Activated naive CD4-positive, alpha-beta T cell treated with anti-CD3 and anti-CD28 coated beads, Interleukin-2, amount 50 U/mL, for 24 hours (primary cell): ENCODE measurements at regions not wholly inside any gene's neighbourhood (a gene's known extent, or its start where the extent isn't known, plus 50 kb on each side); places are given as distances from the start of the nearest gene placed in this dataset.
A peak's percentile ranks its signal among the peaks of the same experiment; 100 is the strongest.
"Not testable (repeated sequence)": the region's sequence is repeated elsewhere in the genome, so short reads cannot be mapped to it uniquely, and the experiment has no call there.

ENCODE experiments used
- H3K27ac Mint-ChIP-seq: one replicate; pipeline ENCODE4 v1.8.0; 2021; ENCODE audit warnings: mild to moderate bottlenecking, mixed read lengths
- H3K27me3 Mint-ChIP-seq: one replicate; pipeline ENCODE4 v1.8.0; 2021; ENCODE audit warnings: mixed read lengths
- H3K36me3 Mint-ChIP-seq: one replicate; pipeline ENCODE4 v1.8.0; 2021; ENCODE audit warnings: mixed read lengths
- H3K4me1 Mint-ChIP-seq: one replicate; pipeline ENCODE4 v1.8.0; 2021; ENCODE audit warnings: mixed read lengths
- H3K4me3 Mint-ChIP-seq: one replicate; pipeline ENCODE4 v1.8.0; 2021; ENCODE audit warnings: mild to moderate bottlenecking, mixed read lengths
- H3K9me3 Mint-ChIP-seq: one replicate; pipeline ENCODE4 v1.8.0; 2021; ENCODE audit warnings: mixed read lengths

DNA sequence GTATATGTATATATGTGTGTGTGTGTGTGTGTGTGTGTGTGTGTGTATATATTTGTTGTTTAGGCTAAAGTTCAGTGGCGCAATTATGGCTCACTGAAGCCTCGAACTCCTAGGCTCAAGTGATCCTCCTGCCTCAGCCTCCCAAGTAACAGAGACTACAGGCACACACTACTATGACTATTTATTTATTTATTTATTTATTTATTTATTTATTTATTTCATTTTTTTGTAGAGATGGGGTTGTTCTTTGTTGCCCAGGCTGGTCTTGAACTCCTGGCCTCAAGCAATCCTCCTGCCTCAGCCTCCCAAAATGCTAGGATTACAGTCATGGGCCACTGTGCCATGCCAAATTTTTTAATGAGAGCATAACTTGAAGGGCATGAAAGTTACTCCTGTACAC lies 149.9 kb downstream of the FAM174A start:
- not testable (repeated sequence) for H3K27ac Mint-ChIP-seq, H3K4me1 Mint-ChIP-seq, H3K27me3 Mint-ChIP-seq, H3K4me3 Mint-ChIP-seq
- Mint-ChIP-seq H3K36me3 (peaks cover 11% of the 10 kb centered on the region), H3K9me3 (peaks cover 31% of the 10 kb centered on the region)

DNA sequence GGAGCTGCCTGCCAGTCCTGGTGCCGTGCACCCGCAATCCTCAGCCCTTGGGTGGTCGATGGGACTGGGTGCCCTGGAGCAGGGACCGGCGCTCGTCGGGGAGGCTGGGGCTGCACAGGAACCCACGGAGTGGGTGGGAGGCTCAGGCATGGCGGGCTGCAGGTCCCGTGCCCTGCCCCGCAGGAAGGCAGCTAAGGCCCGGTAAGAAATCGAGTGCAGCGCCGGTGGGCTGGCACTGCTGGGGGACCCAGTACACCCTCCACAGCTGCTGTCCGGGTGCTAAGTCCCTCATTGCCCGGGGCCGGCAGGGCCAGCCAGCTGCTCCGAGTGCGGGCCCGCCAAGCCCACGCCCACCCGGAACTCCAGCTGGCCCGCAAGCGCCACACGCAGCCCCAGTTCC lies 153.7 kb downstream of the FAM174A start:
- not testable (repeated sequence) for H3K4me3 Mint-ChIP-seq, H3K4me1 Mint-ChIP-seq, H3K27ac Mint-ChIP-seq, H3K27me3 Mint-ChIP-seq, H3K9me3 Mint-ChIP-seq, H3K36me3 Mint-ChIP-seq

DNA sequence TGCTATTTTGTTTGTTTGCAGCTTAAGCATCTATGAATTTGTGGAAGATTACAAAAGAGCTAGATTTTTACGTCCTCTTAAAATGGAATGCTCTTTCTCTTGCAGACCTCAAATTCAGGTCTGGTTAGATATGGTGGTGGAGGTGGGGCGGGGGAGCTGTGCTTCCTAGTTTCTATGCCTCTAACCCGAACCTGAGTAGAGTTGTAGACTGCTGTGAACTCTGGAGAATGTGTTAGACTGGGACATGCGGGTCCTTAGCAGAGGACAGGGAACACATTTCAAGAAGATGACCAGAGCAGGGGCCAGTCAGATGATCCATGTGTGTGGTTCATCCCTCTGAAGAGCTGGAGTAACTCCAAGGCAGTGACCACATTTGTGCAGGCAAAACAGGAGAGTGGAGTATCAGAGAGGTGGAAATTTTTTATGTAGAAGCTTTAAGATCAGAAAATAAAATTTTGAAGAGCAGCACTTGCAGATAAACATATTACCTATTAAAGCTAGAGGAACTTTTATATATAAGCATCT lies 154.9 kb downstream of the FAM174A start:
- H3K27me3 Mint-ChIP-seq: no peaks in the 10 kb centered on the region
- no peak overlapping the region for H3K27ac Mint-ChIP-seq
- no peaks in the 10 kb centered on the region for H3K36me3 Mint-ChIP-seq
- no peak overlapping the region for H3K4me3 Mint-ChIP-seq
- H3K9me3 Mint-ChIP-seq: no peaks in the 10 kb centered on the region
- no peaks in the 10 kb centered on the region for H3K4me1 Mint-ChIP-seq

DNA sequence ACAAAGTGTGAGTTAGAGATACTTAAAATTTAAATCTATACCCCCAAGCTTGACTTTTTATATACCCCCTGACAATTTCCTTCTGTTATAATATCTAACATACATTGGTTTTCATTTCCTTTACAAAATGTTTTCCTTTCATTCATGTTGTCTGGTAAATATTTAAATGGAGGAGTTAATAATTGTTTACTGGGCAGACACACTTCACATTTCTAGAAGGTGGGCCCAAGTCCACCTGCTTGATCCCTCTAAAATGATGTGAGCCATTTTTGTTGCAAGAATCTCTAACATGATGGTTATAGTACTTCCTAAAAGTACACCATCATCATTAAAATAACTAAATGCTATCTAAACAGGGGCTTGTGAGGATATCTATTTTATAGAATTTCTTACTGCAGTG lies 155.9 kb downstream of the FAM174A start:
- H3K36me3 Mint-ChIP-seq: no peaks in the 10 kb centered on the region
- H3K27ac Mint-ChIP-seq: no peak overlapping the region
- H3K4me1 Mint-ChIP-seq: peaks cover 2% of the 10 kb centered on the region
- no peaks in the 10 kb centered on the region for H3K9me3 Mint-ChIP-seq
- H3K27me3 Mint-ChIP-seq: no peaks in the 10 kb centered on the region
- no peak overlapping the region for H3K4me3 Mint-ChIP-seq

DNA sequence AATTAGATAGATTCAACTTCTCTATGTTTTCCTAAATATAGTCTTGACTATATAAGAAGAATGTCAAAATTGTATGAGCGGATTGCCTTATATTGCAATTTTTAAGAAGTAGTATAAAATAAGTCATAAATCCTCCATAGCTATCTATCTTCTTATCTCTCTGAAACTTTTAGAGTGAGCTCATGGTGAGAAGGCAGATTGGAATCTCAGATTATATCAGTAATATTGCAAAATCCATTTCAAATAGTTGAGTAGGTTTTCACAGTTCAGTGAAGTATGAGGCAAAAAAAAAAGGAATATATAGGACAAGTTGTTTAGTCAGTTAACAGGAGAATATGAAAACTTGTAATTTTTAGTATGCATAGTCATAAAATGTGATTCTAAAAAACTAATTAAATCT lies 156.4 kb downstream of the FAM174A start:
- H3K36me3 Mint-ChIP-seq: no peaks in the 10 kb centered on the region
- no peak overlapping the region for H3K4me3 Mint-ChIP-seq
- H3K9me3 Mint-ChIP-seq: no peaks in the 10 kb centered on the region
- H3K27ac Mint-ChIP-seq: no peak overlapping the region
- no peaks in the 10 kb centered on the region for H3K27me3 Mint-ChIP-seq
- peaks cover 3% of the 10 kb centered on the region for H3K4me1 Mint-ChIP-seq

DNA sequence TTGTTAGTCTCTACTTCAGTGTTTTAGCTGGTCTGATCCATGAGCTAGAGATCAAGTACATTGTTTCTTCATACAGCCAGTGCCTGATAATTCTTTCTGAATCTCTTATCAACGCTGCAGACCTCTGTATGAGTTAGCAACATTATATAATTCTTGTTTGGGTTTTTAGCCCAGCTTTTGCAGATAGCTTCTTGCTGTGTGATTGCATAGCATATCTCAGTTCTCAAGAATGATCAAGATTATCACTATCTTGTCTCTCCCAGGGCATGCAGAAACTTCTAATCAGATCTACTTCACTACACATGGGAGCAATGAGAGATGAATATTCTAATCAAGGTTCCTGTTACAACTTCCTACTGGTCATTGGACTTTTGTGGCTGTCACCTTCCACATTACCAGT lies 158.3 kb downstream of the FAM174A start:
- Mint-ChIP-seq H3K36me3 (no peaks in the 10 kb centered on the region), H3K9me3 (no peaks in the 10 kb centered on the region), H3K27me3 (no peaks in the 10 kb centered on the region), H3K4me3 (no peak overlapping the region), H3K4me1 (peaks cover 3% of the 10 kb centered on the region), H3K27ac (no peak overlapping the region)

DNA sequence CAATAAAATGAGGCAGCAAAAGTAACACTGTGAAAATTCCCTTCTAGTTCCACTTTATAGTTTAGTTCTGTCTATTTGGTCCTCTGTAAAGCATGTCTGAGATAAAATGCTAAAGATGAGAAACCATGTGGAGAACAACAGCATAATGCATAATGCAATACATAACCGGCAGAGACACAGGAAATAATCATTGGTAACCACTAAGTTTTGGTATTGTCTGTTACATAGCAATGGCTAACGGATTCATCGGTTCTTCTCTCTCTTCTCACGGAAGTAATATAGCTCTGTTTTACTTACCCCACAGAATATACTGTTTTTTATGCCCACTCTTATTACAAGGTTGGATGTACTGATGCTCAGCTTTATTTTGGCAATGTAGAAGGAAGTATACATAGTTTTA lies 158.9 kb downstream of the FAM174A start:
- Mint-ChIP-seq H3K9me3 (no peaks in the 10 kb centered on the region), H3K27me3 (no peaks in the 10 kb centered on the region), H3K27ac (no peak overlapping the region), H3K4me3 (no peak overlapping the region), H3K4me1 (peaks cover 3% of the 10 kb centered on the region), H3K36me3 (no peaks in the 10 kb centered on the region)

DNA sequence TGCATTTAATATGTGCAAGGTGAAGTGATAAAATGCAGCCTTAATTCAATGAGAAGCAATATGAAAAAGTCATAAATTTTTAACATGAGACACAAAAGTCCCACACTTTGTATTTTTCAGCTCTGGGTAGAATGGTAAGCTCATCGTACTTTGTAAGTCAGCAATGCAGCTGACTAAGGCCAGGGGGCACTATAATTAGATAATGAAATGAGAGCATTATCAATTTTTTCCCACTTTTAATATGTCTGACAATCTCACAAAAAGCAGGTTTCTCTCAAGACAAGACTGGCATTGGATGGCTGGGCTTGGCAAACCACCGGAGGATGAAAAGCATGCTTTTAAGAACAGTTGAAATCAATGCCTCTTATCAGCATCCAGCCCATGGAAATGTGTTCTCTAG lies 162.8 kb downstream of the FAM174A start:
- Mint-ChIP-seq H3K9me3 (no peaks in the 10 kb centered on the region), H3K27me3 (no peaks in the 10 kb centered on the region), H3K4me3 (no peak overlapping the region), H3K36me3 (no peaks in the 10 kb centered on the region), H3K4me1 (peaks cover 3% of the 10 kb centered on the region), H3K27ac (no peak overlapping the region)

DNA sequence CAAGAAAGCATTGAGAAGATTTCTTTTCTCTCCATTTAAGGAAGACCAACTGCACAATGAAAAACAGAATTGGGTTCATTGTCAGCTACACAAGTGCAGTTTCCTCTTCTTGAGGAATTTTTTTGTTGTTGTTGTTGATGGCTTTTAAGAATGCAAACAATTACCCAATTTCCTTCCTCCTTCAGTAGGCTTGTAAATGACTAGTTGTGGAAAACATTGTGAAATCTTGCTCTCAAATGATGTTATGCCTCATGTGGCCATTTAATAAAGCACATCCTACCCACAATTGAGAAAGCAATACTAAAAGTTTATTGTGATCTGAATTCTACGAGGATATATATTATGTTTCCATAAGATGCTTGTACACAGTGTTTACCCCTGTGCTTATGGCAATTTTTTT lies 171.6 kb downstream of the FAM174A start:
- H3K27ac Mint-ChIP-seq: no peak overlapping the region
- H3K4me1 Mint-ChIP-seq: no peaks in the 10 kb centered on the region
- H3K27me3 Mint-ChIP-seq: no peaks in the 10 kb centered on the region
- H3K9me3 Mint-ChIP-seq: no peaks in the 10 kb centered on the region
- no peak overlapping the region for H3K4me3 Mint-ChIP-seq
- H3K36me3 Mint-ChIP-seq: no peaks in the 10 kb centered on the region

DNA sequence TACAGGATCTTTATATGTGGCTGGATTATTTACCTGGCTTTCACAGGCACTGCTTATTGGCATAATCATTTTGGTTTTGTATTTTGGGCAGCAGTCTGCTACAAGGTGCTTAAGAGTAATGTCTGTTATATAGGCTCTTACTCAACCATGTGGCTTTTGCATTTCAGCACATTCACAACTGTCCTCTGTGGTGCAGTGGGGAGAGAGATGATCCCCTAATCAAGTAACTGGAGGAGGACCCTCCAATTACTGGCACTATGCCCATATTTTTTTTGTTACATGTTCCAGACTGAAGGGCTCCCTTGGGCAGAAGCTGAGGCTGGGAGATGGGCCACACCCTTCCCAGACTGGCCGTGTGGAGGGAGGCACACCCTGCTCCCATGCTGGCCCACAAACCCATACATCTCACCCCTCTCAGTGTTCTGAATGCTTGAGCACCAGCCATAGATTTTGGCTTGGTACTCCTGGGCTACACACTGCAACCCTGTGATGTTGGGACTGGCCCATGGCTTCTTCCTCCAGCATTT lies 173.5 kb downstream of the FAM174A start:
- Mint-ChIP-seq H3K4me3 (no peak overlapping the region), H3K36me3 (no peaks in the 10 kb centered on the region), H3K27me3 (no peaks in the 10 kb centered on the region), H3K4me1 (no peaks in the 10 kb centered on the region), H3K27ac (no peak overlapping the region), H3K9me3 (no peaks in the 10 kb centered on the region)

DNA sequence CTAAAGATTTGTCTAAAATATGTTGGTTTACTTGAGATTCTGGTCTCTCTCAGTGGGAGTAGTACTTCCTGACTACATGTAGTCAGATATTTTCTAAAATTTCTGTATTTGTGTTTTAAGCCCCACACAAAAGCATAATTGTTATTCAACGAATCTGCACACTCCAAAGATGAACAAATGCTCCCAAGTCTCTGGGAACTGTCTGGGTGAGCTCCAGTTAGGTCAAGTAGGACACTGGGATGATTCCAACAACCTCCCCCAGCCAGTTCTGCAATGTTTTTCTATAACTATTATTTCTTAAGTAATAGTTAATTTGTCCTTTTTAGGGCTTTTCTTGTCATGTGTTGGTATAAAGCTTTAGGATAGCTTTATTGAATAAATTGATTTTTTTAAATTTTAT lies 174.6 kb downstream of the FAM174A start:
- Mint-ChIP-seq H3K27me3 (no peaks in the 10 kb centered on the region), H3K27ac (no peak overlapping the region), H3K9me3 (no peaks in the 10 kb centered on the region), H3K36me3 (no peaks in the 10 kb centered on the region), H3K4me1 (no peaks in the 10 kb centered on the region), H3K4me3 (no peak overlapping the region)

DNA sequence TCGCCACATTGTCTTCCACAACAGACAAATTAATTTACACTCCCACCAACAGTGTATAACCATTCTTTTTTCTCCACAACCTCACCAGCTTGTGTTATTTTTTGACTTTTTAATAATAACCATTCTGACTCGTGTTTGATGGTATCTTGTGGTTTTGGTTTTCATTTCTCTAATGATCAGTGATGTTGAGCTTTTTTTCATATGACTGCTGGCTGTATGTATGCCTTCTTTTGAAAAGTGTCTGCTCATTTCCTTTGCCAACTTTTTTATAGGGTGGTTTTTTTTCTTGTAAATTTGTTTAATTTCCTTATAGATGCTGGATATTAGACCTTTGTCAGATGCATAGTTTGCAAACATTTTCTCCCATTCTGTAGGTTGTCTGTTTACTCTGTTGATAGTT lies 179.6 kb downstream of the FAM174A start:
- not testable (repeated sequence) for H3K27me3 Mint-ChIP-seq, H3K27ac Mint-ChIP-seq

DNA sequence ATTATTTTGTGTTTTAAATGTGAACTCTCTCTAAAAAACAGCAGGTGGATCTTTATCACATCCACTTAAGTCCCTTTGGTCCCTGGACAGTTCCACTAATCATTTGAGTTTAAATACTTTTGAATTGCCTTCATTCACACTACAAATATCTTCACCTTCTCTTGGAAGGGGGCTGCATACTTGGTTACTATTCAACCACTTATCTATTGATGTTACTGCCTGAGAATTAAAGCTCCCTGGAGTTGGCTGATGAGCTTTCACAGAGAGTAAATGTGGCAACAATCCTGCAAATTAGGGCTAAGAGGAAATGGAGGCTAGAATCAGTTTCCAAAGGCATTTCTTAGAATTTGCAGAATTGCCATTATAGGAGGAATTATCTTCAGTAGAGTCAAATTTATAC lies 180.4 kb downstream of the ST8SIA4 start:
- Mint-ChIP-seq H3K9me3 (no peaks in the 10 kb centered on the region), H3K36me3 (no peaks in the 10 kb centered on the region), H3K27me3 (no peaks in the 10 kb centered on the region), H3K27ac (no peak overlapping the region), H3K4me3 (no peak overlapping the region), H3K4me1 (no peaks in the 10 kb centered on the region)

More for the DNA sequence above, 179.6 kb downstream of the FAM174A start:
- H3K4me3 Mint-ChIP-seq, H3K9me3 Mint-ChIP-seq, H3K36me3 Mint-ChIP-seq, H3K4me1 Mint-ChIP-seq: not testable (repeated sequence)

DNA sequence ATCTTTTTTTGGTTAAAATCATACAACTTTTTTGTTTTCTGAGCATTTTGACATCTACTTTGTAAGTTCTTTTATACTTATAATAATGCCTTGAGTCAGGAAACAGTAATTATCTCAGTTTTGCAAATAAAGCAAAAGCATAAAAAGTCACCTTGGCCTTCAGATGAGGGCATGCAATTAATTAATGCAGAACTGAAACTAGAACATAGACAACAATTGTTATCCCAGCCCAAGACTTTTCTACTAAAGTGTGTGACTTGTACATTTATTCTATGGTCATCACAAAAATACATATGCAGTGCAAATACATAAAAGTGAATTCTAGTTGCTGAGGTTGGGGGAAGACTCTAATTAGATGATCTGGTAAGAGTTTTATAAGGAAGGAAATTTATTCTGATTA lies 179.9 kb downstream of the ST8SIA4 start:
- Mint-ChIP-seq H3K36me3 (no peaks in the 10 kb centered on the region), H3K4me3 (no peak overlapping the region), H3K4me1 (no peaks in the 10 kb centered on the region), H3K27ac (no peak overlapping the region), H3K9me3 (no peaks in the 10 kb centered on the region), H3K27me3 (no peaks in the 10 kb centered on the region)

DNA sequence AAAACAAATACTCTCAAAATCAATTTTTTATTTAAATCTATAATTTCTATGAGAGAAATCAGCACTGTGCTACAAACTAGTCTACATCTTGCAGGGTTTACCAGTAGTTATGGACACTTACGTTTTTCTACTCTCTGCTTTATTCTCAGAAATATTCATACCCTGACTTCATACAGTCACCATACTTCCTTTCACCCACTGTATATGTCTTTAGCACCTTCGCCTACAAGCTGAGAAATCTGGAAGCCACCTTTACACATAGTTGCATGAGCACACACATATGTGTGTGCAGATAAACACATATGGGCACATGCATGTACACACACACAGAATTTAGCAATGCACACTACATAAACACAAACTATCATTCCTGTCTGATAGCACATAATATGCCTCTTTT lies 177.0 kb downstream of the ST8SIA4 start:
- Mint-ChIP-seq H3K27me3 (no peaks in the 10 kb centered on the region), H3K27ac (no peak overlapping the region), H3K36me3 (no peaks in the 10 kb centered on the region), H3K4me1 (no peaks in the 10 kb centered on the region), H3K9me3 (no peaks in the 10 kb centered on the region), H3K4me3 (no peak overlapping the region)

DNA sequence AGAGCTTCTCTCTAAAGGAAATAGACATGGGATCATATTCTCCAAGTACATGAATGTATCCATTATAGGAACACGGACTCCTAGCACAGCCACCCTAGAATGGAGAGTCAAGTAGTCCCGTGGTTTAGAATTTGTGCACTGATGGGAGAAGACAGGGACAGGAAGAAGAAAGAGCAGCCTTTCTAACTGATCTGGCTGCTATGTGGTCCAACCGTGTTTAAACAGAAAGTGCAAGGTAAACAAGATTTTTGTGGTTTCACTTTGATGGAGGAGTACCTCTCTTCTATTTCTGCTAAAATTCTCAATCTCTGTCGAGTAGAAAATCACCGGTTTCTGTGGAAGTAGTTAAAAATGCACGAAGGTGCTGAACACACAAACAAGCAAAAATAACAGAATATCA lies 171.3 kb downstream of the ST8SIA4 start:
- no peaks in the 10 kb centered on the region for H3K36me3 Mint-ChIP-seq
- H3K9me3 Mint-ChIP-seq: no peaks in the 10 kb centered on the region
- no peak overlapping the region for H3K27ac Mint-ChIP-seq
- peaks cover 12% of the 10 kb centered on the region for H3K4me1 Mint-ChIP-seq
- no peaks in the 10 kb centered on the region for H3K27me3 Mint-ChIP-seq
- H3K4me3 Mint-ChIP-seq: peak overlapping the region; percentile 58

DNA sequence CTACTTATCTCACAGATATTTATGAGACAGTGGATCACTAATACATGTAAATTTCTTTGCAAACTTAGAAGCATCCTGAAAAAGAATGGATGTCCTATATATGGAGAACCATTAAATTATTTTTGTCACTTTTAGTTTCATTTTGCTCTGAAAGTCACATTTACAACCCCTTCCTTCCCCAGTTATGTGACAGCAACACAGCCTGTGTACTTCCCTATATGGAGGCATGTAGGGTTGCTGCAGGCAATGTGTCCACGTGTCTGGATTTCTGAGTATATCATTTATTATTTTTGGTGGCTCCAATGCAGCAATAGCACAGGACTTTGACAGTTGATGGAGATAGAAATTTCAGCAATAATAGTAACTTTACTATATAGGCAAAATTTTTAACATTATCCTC lies 156.4 kb downstream of the ST8SIA4 start:
- peaks cover 9% of the 10 kb centered on the region for H3K4me1 Mint-ChIP-seq
- H3K27me3 Mint-ChIP-seq: no peaks in the 10 kb centered on the region
- H3K4me3 Mint-ChIP-seq: no peak overlapping the region
- H3K36me3 Mint-ChIP-seq: no peaks in the 10 kb centered on the region
- no peaks in the 10 kb centered on the region for H3K9me3 Mint-ChIP-seq
- no peak overlapping the region for H3K27ac Mint-ChIP-seq
